Glutamatergic neuron (in vitro differentiated cells): ENCODE measurements at regions not wholly inside any gene's neighbourhood (a gene's known extent, or its start where the extent isn't known, plus 50 kb on each side); places are given as distances from the start of the nearest gene placed in this dataset.

ENCODE experiments used
- DNase-seq: peaks from one replicate; pipeline ENCODE4 v3.0.0; 2022
- H3K27ac Mint-ChIP-seq: one replicate; pipeline ENCODE4 v1.8.0; 2020; ENCODE audit warnings: mild to moderate bottlenecking, mixed read lengths, inconsistent platforms; ENCODE audit not compliant: unreplicated experiment
- H3K27me3 Mint-ChIP-seq: one replicate; pipeline ENCODE4 v1.8.0; 2020; ENCODE audit warnings: mild to moderate bottlenecking, moderate library complexity, mixed read lengths, inconsistent platforms; ENCODE audit not compliant: unreplicated experiment
- H3K36me3 Mint-ChIP-seq: one replicate; pipeline ENCODE4 v1.8.0; 2020; ENCODE audit warnings: mild to moderate bottlenecking, mixed read lengths, inconsistent platforms; ENCODE audit not compliant: unreplicated experiment
- H3K4me1 Mint-ChIP-seq: one replicate; pipeline ENCODE4 v1.8.0; 2020; ENCODE audit warnings: mild to moderate bottlenecking, low read depth, mixed read lengths, inconsistent platforms; ENCODE audit not compliant: unreplicated experiment
- H3K4me3 Mint-ChIP-seq: one replicate; pipeline ENCODE4 v1.8.0; 2020; ENCODE audit warnings: mild to moderate bottlenecking, mixed read lengths, inconsistent platforms; ENCODE audit not compliant: unreplicated experiment
- H3K9me3 Mint-ChIP-seq: one replicate; pipeline ENCODE4 v1.8.0; 2020; ENCODE audit warnings: mild to moderate bottlenecking, moderate library complexity, mixed read lengths, inconsistent platforms; ENCODE audit not compliant: unreplicated experiment
- CTCF ChIP-seq: fragments of 200-600 bp; sonication (generic); IDR thresholded peaks from one replicate; pipeline ENCODE4 v1.5.0; 2021; ENCODE audit not compliant: partially characterized antibody, unreplicated experiment

- H3K9me3 Mint-ChIP-seq: no peaks in the 10 kb centered on the region
- no peak overlapping the region for H3K27ac Mint-ChIP-seq
- H3K4me1 Mint-ChIP-seq: no peaks in the 10 kb centered on the region
- no peaks in the 10 kb centered on the region for H3K36me3 Mint-ChIP-seq
- no peaks in the 10 kb centered on the region for H3K27me3 Mint-ChIP-seq
- TF ChIP-seq CTCF: no peak
- H3K4me3 Mint-ChIP-seq: no peak overlapping the region
- peak; percentile 18 for DNase-seq
Measured at GRCh38 chr9:12554636-12555035, 138.5 kb upstream of the TYRP1 start.

- no peak overlapping the region for H3K27ac Mint-ChIP-seq
- H3K4me1 Mint-ChIP-seq: no peaks in the 10 kb centered on the region
- DNase-seq: no peak
- no peak for TF ChIP-seq CTCF
- H3K36me3 Mint-ChIP-seq: no peaks in the 10 kb centered on the region
- H3K4me3 Mint-ChIP-seq: no peak overlapping the region
- no peaks in the 10 kb centered on the region for H3K27me3 Mint-ChIP-seq
- peaks cover 2% of the 10 kb centered on the region for H3K9me3 Mint-ChIP-seq
Measured at GRCh38 chr9:12566404-12567090, 126.6 kb upstream of the TYRP1 start.

GRCh38 chr9:12584656-12585522 lies 108.3 kb upstream of the TYRP1 start:
- no peak for DNase-seq
- H3K4me3 Mint-ChIP-seq: no peak overlapping the region
- TF ChIP-seq CTCF: no peak
- no peaks in the 10 kb centered on the region for H3K9me3 Mint-ChIP-seq
- no peaks in the 10 kb centered on the region for H3K36me3 Mint-ChIP-seq
- peaks cover 9% of the 10 kb centered on the region for H3K4me1 Mint-ChIP-seq
- H3K27me3 Mint-ChIP-seq: no peaks in the 10 kb centered on the region
- no peak overlapping the region for H3K27ac Mint-ChIP-seq

- no peaks in the 10 kb centered on the region for H3K9me3 Mint-ChIP-seq
- no peak for TF ChIP-seq CTCF
- no peak overlapping the region for H3K27ac Mint-ChIP-seq
- no peaks in the 10 kb centered on the region for H3K4me1 Mint-ChIP-seq
- no peak for DNase-seq
- no peak overlapping the region for H3K4me3 Mint-ChIP-seq
- H3K36me3 Mint-ChIP-seq: no peaks in the 10 kb centered on the region
- H3K27me3 Mint-ChIP-seq: no peaks in the 10 kb centered on the region
Measured at GRCh38 chr9:12595400-12595799, 97.8 kb upstream of the TYRP1 start.

- Mint-ChIP-seq H3K27me3 (no peaks in the 10 kb centered on the region), H3K4me3 (no peak overlapping the region), H3K36me3 (no peaks in the 10 kb centered on the region), H3K9me3 (no peaks in the 10 kb centered on the region), H3K27ac (no peak overlapping the region), H3K4me1 (no peaks in the 10 kb centered on the region)
- no peak for TF ChIP-seq CTCF
- no peak for DNase-seq
Measured at GRCh38 chr9:12604164-12604821, 88.9 kb upstream of the TYRP1 start.
